Right atrium auricular region (tissue), 2 donors: ENCODE measurements at regions not wholly inside any gene's neighbourhood (a gene's known extent, or its start where the extent isn't known, plus 50 kb on each side); places are given as distances from the start of the nearest gene placed in this dataset.

Experiments used
- DNase-seq: peaks from one replicate; pipeline ENCODE4 v3.0.0-alpha.2; 2019; ENCODE audit warnings: low spot score
- H3K27ac ChIP-seq, 2 donors: fragments of 200-600 bp; sonication (generic); 1 replicate in 1 of 2; 2 replicates in 1 of 2; pipeline ENCODE4 v1.5.1; 2016 to 2019
- H3K27me3 ChIP-seq, 2 donors: fragments of 200-600 bp; sonication (generic); one replicate each; pipeline versions ENCODE4 v1.5.1 to v1.6.0; 2017 to 2019
- H3K36me3 ChIP-seq: fragments of 200-600 bp; sonication (generic); one replicate; pipeline ENCODE4 v1.5.1; 2016
- H3K4me1 ChIP-seq, 2 donors: fragments of 200-600 bp; sonication (generic); one replicate each; pipeline versions ENCODE4 v1.5.1 to v1.6.0; 2017 to 2019
- H3K4me3 ChIP-seq, 2 donors: fragments of 200-600 bp; sonication (generic); 1 replicate in 1 of 2; 2 replicates in 1 of 2; pipeline ENCODE4 v1.5.1; 2017 to 2019; ENCODE audit warnings: mild to moderate bottlenecking in 1 of 2, moderate library complexity in 1 of 2
- H3K9me3 ChIP-seq, 2 donors: fragments of 200-600 bp; sonication (generic); one replicate each; pipeline ENCODE4 v1.5.1; 2019
- TF ChIP-seq, protein P1 (sequence below), 2 donors: fragments of 200-600 bp; sonication (generic); IDR thresholded peaks; one replicate each; pipeline ENCODE4 v1.5.1; 2019; ENCODE audit warnings: antibody characterized with exemption in 2 of 2

DNA sequence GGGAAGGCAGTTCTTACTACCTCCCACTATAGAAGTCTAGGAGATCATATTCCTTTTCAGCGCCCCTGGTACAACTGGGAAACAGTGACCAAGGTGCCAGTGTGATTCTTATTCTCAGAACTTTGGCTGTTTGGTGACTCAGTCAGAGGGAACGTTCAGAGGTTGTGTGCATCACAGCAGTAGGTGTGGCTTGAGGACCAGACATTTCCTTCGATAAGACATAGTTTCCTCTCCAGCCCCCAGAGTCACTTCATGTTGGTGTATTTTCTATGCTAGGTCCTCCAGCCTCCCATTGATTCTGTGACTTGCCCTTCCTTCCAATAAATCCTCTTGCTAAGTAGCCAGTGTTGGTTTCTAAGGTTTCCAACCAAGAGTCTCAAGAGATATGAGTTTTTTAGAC is 171.9 kb upstream of the MPPED2 start:
- H3K36me3 ChIP-seq = no peaks in the 10 kb centered on the region
- DNase-seq = no peak
- H3K9me3 ChIP-seq = peaks cover 0 to 13% of the 10 kb centered on the region in 2 donors
- no peak overlapping the region for H3K27ac ChIP-seq
- no peaks in the 10 kb centered on the region for H3K4me1 ChIP-seq
- H3K27me3 ChIP-seq = no peaks in the 10 kb centered on the region
- TF ChIP-seq, protein P1, sequence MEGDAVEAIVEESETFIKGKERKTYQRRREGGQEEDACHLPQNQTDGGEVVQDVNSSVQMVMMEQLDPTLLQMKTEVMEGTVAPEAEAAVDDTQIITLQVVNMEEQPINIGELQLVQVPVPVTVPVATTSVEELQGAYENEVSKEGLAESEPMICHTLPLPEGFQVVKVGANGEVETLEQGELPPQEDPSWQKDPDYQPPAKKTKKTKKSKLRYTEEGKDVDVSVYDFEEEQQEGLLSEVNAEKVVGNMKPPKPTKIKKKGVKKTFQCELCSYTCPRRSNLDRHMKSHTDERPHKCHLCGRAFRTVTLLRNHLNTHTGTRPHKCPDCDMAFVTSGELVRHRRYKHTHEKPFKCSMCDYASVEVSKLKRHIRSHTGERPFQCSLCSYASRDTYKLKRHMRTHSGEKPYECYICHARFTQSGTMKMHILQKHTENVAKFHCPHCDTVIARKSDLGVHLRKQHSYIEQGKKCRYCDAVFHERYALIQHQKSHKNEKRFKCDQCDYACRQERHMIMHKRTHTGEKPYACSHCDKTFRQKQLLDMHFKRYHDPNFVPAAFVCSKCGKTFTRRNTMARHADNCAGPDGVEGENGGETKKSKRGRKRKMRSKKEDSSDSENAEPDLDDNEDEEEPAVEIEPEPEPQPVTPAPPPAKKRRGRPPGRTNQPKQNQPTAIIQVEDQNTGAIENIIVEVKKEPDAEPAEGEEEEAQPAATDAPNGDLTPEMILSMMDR (IDR thresholded peaks at IDR 0.05) = no peak
- H3K4me3 ChIP-seq = no peak overlapping the region

DNA sequence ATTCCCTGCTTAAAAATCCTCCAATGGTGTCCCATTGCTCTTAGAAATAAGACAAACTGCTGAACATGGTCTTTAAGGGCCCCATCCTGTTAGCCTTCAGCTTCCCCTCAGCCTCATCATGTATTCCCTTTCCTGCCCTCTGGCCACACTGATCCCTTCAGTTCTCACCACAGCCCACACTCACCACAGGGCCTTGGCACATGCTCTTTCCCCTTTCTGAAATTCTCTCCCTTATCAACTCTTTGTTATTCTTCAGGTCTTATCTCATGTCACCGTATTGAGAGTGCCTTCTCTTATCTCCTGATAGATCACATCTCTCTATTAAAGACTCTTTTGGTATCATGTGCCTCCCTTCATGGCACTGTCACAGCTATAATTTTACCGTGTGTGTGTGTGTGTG is 167.8 kb upstream of the MPPED2 start:
- TF ChIP-seq, protein P1 (IDR thresholded peaks at IDR 0.05) = no peak
- Histone ChIP-seq H3K36me3 (no peaks in the 10 kb centered on the region), H3K27me3 (no peaks in the 10 kb centered on the region), H3K4me1 (no peaks in the 10 kb centered on the region), H3K9me3 (no peaks in the 10 kb centered on the region), H3K27ac (no peak overlapping the region), H3K4me3 (no peak overlapping the region)
- DNase-seq = no peak

DNA sequence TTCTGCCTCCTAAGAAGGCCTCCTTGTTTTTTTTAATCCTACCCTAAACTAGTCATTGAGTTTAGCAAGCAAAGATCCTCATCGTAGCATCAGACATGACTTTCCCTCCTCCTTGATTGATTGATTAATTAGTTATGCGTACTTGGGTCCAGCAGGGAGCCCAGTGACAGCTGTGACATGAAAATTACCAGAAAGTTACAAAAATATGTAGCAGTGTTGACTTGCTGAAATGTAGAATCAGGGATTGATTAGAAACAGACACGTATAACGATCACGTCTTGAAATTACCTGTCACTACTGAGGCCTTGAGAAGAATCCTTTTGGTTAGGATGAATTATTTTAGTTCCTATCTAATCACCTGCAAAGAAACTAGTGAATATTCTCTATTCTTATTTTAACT is 167.4 kb upstream of the MPPED2 start:
- H3K4me3 ChIP-seq = no peak overlapping the region
- H3K27ac ChIP-seq = no peak overlapping the region
- H3K27me3 ChIP-seq = no peaks in the 10 kb centered on the region
- H3K4me1 ChIP-seq = no peaks in the 10 kb centered on the region
- no peaks in the 10 kb centered on the region for H3K9me3 ChIP-seq
- TF ChIP-seq, protein P1 (IDR thresholded peaks at IDR 0.05) = no peak
- no peaks in the 10 kb centered on the region for H3K36me3 ChIP-seq
- DNase-seq = no peak

DNA sequence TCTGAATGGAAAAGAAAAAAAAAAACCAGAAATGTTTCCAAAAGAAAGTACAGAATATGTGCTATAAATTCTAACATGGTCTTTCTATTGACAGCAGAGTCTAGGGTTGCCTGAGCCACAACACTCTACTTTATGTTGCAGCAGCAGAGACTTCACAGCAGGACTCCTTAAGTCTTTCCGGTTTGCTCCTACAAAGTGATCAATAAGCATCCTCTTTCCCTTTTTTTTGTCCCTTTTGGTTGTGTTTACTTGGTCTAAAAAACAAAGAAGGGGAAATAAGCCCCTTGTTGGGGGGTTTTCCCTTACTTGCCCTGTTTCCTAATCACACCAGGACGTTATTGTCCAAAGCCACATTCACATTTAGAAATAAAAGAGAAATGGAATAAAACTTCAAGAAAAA is 163.1 kb upstream of the MPPED2 start:
- DNase-seq = no peak
- no peaks in the 10 kb centered on the region for H3K36me3 ChIP-seq
- no peaks in the 10 kb centered on the region for H3K4me1 ChIP-seq
- H3K27ac ChIP-seq = no peak overlapping the region
- no peaks in the 10 kb centered on the region for H3K9me3 ChIP-seq
- TF ChIP-seq, protein P1 (IDR thresholded peaks at IDR 0.05) = no peak
- no peak overlapping the region for H3K4me3 ChIP-seq
- no peaks in the 10 kb centered on the region for H3K27me3 ChIP-seq

DNA sequence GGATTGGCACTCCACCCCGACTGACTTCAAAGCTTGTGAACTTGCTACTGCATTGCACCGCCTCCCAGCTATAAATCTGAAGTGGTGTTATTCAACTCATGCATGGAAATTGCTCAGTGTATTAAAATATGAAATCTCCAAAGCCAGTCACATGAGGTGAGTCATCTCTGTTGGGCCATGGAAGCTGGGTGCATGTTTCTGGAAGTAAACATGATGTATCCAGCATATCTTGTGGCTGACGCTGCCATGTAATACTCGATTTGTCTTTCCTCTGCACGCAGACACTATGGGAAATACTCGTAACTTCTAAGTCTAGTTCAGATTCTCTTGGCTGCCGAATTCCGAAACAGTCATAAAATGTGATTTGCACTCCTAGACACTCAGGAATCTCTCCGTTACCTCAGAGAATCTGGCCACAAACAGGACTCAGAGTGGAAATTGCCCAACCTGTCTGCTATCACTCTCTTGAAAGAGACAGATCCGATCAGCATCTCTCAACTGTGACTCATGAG is 154.9 kb upstream of the MPPED2 start:
- Histone ChIP-seq H3K9me3 (no peaks in the 10 kb centered on the region), H3K4me1 (no peaks in the 10 kb centered on the region), H3K27me3 (no peaks in the 10 kb centered on the region), H3K4me3 (no peak overlapping the region), H3K36me3 (no peaks in the 10 kb centered on the region), H3K27ac (no peak overlapping the region)
- TF ChIP-seq, protein P1 (IDR thresholded peaks at IDR 0.05) = no peak
- DNase-seq = no peak

DNA sequence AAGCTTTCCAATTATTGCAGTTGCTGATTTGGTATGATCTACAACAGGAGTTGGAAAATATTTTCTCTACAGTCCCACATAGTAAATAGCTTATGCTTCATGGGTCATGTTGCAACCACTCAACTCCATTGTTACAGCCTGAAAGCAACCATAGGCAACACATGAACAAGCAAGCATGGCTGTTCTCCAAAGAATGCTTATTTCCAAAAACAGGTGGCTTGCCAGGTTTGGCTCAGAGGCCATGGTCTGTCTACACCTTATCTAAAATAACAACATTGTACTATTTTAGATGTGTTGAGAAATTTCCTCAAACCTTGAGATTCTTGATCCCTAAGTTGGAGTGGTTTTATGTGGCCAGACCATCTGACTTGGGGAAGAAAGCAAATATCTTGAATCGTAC is 153.9 kb upstream of the MPPED2 start:
- TF ChIP-seq, protein P1 (IDR thresholded peaks at IDR 0.05) = no peak
- no peak overlapping the region for H3K4me3 ChIP-seq

More for the DNA sequence above, 153.9 kb upstream of the MPPED2 start:
- Histone ChIP-seq H3K36me3 (no peaks in the 10 kb centered on the region), H3K9me3 (no peaks in the 10 kb centered on the region), H3K4me1 (no peaks in the 10 kb centered on the region), H3K27ac (no peak overlapping the region), H3K27me3 (no peaks in the 10 kb centered on the region)
- no peak for DNase-seq
